ENCODE measurements at regions not wholly inside any gene's neighbourhood (a gene's known extent, or its start where the extent isn't known, plus 50 kb on each side); places are given as distances from the start of the nearest gene placed in this dataset.
"Not testable (repeated sequence)": the region's sequence is repeated elsewhere in the genome, so short reads cannot be mapped to it uniquely, and the experiment has no call there.

DNA sequence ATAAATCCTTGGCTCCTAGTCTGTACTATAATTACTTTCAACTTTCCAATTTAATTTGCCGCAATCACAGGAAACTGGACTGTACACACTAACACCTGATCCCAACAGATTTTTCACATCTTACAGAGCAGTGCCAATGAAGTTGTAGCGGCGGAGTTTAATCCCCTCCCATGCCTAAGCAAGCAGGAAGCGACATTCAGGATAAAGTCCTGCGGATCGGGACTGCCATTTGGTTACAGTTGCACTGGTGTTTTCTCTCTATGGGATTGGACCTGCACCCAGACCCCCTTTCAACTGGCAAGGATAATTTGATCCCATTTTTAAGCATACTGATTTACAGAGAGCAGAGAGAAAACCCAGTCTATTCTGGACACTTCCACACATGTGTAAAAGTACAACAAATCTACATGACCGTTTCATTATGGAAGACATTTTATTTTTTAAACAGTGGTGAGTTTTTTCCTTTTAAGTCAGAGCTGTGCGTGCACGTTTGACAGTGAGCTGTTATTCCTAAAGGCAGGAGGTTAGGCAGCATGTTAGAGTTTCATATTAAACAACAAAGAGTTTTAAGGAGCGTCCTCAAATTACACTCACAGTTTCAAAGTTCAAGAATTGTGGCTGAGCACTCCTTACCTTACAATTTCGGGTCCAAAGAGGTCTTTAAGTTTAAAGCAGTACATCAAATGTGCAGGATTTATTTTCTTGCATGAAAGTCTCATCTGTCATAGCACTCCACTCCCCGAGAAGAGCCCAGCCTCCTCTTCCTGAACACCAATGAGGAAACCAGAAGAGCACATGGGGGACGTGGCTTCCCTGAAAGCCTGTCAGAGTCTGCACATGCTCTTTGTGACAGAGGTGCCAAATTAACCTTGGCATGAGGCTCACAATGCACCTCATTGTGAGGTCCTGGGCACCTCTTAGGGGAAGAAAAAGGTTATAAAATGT, 141.6 kb upstream of the RFC3 start:
- no peak for DNase-seq (ENCODE audit: low spot score)
- TF ChIP-seq, protein P1, sequence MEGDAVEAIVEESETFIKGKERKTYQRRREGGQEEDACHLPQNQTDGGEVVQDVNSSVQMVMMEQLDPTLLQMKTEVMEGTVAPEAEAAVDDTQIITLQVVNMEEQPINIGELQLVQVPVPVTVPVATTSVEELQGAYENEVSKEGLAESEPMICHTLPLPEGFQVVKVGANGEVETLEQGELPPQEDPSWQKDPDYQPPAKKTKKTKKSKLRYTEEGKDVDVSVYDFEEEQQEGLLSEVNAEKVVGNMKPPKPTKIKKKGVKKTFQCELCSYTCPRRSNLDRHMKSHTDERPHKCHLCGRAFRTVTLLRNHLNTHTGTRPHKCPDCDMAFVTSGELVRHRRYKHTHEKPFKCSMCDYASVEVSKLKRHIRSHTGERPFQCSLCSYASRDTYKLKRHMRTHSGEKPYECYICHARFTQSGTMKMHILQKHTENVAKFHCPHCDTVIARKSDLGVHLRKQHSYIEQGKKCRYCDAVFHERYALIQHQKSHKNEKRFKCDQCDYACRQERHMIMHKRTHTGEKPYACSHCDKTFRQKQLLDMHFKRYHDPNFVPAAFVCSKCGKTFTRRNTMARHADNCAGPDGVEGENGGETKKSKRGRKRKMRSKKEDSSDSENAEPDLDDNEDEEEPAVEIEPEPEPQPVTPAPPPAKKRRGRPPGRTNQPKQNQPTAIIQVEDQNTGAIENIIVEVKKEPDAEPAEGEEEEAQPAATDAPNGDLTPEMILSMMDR (IDR thresholded peaks at IDR 0.05; ENCODE audit: borderline replicate concordance, control extremely low read depth, extremely low read depth, insufficient read depth, missing control alignments), result no peak
- in situ Hi-C loops (cut with MboI; ENCODE audit: low sequenced_read_pairs, unreplicated experiment), result no loop called here

DNA sequence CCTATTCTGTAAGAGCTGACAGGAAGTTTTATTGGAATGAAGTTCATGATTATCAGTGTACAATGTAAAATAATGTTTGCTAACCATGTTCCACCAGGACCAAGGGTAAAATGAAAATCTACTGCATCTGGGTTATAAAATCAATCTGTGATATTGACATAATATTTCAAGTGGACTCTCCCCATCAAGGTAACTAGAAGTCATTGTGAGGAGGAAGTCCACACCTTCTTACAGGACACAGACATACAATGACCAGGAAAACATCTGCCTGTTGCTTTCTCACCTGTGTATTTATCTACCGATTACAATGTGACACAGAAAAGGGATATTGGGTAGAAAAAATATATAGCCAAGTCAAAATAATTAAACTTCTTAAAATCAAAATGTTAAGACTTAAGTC, 140.7 kb upstream of the RFC3 start:
- DNase-seq (ENCODE audit: low spot score), result no peak
- TF ChIP-seq, protein P1 (IDR thresholded peaks at IDR 0.05; ENCODE audit: borderline replicate concordance, control extremely low read depth, extremely low read depth, insufficient read depth, missing control alignments), result no peak
- in situ Hi-C loops (cut with MboI; ENCODE audit: low sequenced_read_pairs, unreplicated experiment), result no loop called here

DNA sequence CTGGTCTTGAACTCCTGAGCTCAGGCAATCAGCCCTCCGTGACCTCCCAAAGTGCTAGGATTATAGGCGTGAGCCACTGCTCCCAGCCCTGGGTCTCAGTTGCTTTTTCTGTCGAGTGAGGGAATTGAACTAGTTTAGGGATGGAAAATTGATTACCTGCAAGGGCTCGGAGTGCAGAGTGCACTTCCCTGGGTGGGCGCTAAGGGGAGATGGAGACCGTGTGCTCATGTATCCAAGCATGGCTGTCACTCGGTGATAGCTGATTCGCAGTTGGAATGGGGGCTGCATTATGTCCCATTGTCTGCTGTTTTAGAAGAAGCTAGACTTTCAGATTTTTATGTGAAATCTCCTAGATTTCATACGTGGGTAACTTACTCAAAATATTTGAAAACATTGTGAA, 139.9 kb upstream of the RFC3 start:
- TF ChIP-seq, protein P1 (IDR thresholded peaks at IDR 0.05; ENCODE audit: borderline replicate concordance, control extremely low read depth, extremely low read depth, insufficient read depth, missing control alignments), result no peak
- DNase-seq (ENCODE audit: low spot score), result no peak
- in situ Hi-C loops (cut with MboI; ENCODE audit: low sequenced_read_pairs, unreplicated experiment), result no loop called here

DNA sequence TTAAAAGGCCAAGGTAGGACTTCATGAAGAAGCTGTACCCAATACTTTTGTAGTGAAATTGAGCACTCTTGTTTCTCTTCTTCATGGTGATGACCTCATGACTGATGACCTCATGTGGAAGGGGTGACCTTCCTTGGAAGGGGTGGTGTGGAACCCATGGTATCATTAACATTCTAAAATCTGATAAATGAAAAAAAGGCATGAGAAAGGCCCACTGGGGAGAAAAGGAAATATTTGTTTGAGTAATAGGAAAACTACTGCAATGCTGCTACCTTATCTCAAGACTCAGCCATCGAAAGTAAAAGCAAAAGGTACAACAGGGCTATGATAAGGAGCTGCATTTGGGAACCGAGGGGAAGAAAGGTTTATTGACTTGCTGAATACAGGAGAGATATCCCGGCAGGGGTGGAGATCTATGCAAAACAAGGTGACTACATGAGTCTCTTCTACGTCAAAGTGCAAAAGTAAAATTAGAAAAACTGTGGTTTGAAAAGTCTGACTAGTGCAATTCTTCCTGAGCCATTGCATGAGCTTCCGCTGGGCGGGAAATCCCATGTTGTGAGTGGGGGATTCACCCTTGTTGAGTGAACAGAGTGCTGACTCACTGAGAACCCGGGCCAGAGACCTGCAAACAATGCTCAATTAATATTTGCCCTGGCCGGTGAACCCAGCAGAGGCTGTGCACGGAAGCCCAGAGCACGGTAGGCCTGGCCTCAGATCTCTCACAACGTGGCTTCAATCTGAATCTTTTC, 138.9 kb upstream of the RFC3 start:
- in situ Hi-C loops (cut with MboI; ENCODE audit: low sequenced_read_pairs, unreplicated experiment), result no loop called here
- TF ChIP-seq, protein P1 (IDR thresholded peaks at IDR 0.05; ENCODE audit: borderline replicate concordance, control extremely low read depth, extremely low read depth, insufficient read depth, missing control alignments), result no peak
- peak; percentile 88 for DNase-seq (ENCODE audit: low spot score)

DNA sequence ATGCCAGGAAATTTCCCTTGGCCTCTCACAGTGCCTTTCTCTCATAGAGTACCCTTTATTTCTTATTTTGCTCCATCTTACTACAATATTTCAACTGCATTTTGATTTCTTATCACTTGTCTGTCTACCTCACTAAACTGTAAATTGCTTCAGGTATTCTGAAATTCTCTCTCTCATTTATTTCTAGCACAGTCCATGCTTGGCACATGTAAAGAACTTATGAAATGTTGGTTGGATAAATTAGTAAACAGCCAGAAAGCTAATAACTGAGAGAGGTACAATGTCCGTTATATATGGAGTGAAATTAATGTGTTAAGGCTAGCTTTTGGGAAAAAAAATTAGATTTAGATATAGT, 138.3 kb upstream of the RFC3 start:
- TF ChIP-seq, protein P1 (IDR thresholded peaks at IDR 0.05; ENCODE audit: borderline replicate concordance, control extremely low read depth, extremely low read depth, insufficient read depth, missing control alignments), result no peak
- DNase-seq (ENCODE audit: low spot score), result no peak
- in situ Hi-C loops (cut with MboI; ENCODE audit: low sequenced_read_pairs, unreplicated experiment), result no loop called here

DNA sequence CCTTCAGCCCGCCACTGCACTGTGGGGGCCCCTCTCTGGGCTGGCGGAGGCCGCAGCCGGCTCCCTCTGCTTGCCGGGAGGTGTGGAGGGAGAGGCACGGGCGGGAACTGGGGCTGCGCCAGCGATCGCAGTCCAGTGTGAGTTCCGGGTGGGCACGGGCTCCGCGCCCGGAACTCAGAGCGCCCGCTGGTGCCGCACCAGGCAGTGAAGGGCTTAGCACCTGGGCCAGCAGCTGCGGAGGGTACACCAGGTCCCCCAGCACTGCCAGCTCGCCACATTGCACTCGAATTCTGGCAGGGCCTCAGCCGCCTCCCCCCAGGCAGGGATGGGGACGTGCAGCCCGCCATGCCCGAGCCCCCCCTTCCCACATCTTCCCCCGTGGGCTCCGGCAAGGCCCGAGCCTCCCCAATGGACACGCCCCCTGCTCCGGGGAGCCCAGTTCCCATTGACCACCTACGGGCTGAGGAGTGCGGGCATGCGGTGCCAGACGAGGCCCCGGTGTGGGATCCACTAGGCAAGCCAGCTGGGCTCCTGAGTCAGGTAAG, 135.9 kb upstream of the RFC3 start:
- in situ Hi-C loops (cut with MboI; ENCODE audit: low sequenced_read_pairs, unreplicated experiment), result no loop called here
- no peak for DNase-seq (ENCODE audit: low spot score)
- TF ChIP-seq, protein P1 (IDR thresholded peaks at IDR 0.05; ENCODE audit: borderline replicate concordance, control extremely low read depth, extremely low read depth, insufficient read depth, missing control alignments), result no peak

DNA sequence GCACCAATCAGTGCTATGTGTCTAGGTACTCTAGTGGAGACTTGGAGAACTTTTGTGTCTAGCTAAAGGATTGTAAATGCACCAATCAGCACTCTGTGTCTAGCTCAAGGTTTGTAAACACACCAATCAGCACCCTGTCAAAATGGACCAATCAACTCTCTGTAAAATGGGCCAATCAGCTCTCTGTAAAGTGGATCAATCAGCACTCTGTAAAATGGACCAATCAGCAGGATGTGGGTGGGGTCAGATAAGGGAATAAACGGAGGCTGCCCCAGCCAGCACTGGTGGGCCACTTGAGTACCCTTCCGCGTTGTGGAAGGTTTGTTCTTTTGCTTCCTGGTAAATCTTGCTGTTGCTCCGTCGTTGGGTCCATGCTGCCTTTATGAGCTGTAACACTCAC, 135.3 kb upstream of the RFC3 start:
- DNase-seq (ENCODE audit: low spot score); in situ Hi-C loops (cut with MboI; ENCODE audit: low sequenced_read_pairs, unreplicated experiment): not testable (repeated sequence)

Measured in GM13976 (cell line).